GM21723 (cell line): ENCODE measurements at regions not wholly inside any gene's neighbourhood (a gene's known extent, or its start where the extent isn't known, plus 50 kb on each side); places are given as distances from the start of the nearest gene placed in this dataset.

ENCODE experiments used
- ATAC-seq: cut with Tn5 transposase; IDR thresholded peaks from one replicate; pipeline ENCODE4 v1.9.1; 2021; ENCODE audit warnings: mild to moderate bottlenecking, moderate library complexity; ENCODE audit not compliant: unreplicated experiment

GRCh38 chr4:188197566-188197965, 58.3 kb downstream of the TRIML1 start:
- no peak for ATAC-seq

GRCh38 chr4:188198982-188199792, 59.9 kb downstream of the TRIML1 start:
- no peak for ATAC-seq

GRCh38 chr4:188201851-188202250, 62.6 kb downstream of the TRIML1 start:
- no peak for ATAC-seq

GRCh38 chr4:188206783-188207182, 67.5 kb downstream of the TRIML1 start:
- ATAC-seq, result no peak

GRCh38 chr4:188214861-188215260, 75.6 kb downstream of the TRIML1 start:
- no peak for ATAC-seq

GRCh38 chr4:188218392-188218791, 79.2 kb downstream of the TRIML1 start:
- no peak for ATAC-seq

- ATAC-seq, result no peak
Measured at GRCh38 chr4:188220006-188220405, 80.8 kb downstream of the TRIML1 start.

GRCh38 chr4:188221090-188221489, 81.8 kb downstream of the TRIML1 start:
- ATAC-seq, result no peak

GRCh38 chr4:188228279-188228678, 89.0 kb downstream of the TRIML1 start:
- no peak for ATAC-seq

GRCh38 chr4:188232428-188232827, 93.2 kb downstream of the TRIML1 start:
- ATAC-seq, result no peak

GRCh38 chr4:188242041-188242440, 102.8 kb downstream of the TRIML1 start:
- ATAC-seq, result no peak

GRCh38 chr4:188245651-188246050, 106.4 kb downstream of the TRIML1 start:
- no peak for ATAC-seq

- ATAC-seq, result no peak
Measured at GRCh38 chr4:188246488-188246887, 107.2 kb downstream of the TRIML1 start.

GRCh38 chr4:188254211-188254610, 115.0 kb downstream of the TRIML1 start:
- no peak for ATAC-seq

GRCh38 chr4:188262464-188262863, 123.2 kb downstream of the TRIML1 start:
- no peak for ATAC-seq

- no peak for ATAC-seq
Measured at GRCh38 chr4:188263321-188263720, 124.1 kb downstream of the TRIML1 start.

GRCh38 chr4:188266386-188266785, 127.1 kb downstream of the TRIML1 start:
- no peak for ATAC-seq

GRCh38 chr4:188268131-188268908, 129.1 kb downstream of the TRIML1 start:
- no peak for ATAC-seq

GRCh38 chr4:188270273-188271069, 131.2 kb downstream of the TRIML1 start:
- no peak for ATAC-seq

GRCh38 chr4:188275686-188276085, 136.4 kb downstream of the TRIML1 start:
- no peak for ATAC-seq

GRCh38 chr4:188279184-188279583, 139.9 kb downstream of the TRIML1 start:
- ATAC-seq, result no peak
